ENCODE measurements at regions not wholly inside any gene's neighbourhood (a gene's known extent, or its start where the extent isn't known, plus 50 kb on each side); places are given as distances from the start of the nearest gene placed in this dataset.

DNA sequence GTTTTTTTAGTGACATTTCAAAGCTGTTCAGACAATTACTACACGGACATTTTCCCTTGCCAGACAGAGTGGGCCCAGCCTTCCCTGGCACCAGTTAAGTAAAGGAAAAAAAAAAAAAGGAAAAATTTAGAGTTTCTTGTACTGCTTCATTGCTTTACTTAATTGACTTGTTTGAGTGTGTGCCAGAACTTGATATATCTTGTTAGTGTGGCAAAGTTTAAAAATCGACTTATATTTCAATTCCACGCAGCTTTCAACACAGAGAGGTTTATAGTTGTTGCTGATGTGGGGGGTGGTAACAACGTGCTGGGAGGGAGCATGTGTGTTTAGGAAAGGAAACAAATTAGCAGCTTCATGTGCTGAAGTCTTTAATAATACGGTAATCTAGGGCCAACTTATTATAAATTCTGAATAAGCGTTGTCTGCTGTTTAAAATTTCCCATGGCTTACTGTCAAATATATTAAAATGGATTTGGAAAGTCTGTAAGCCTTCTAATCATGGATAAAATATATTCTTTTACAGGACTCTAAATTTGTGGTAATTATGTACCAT is 1104.6 kb downstream of the SORCS3 start:
- FAIRE-seq = no peak
- no TSS peak for BruUV-seq (replicated peaks)

DNA sequence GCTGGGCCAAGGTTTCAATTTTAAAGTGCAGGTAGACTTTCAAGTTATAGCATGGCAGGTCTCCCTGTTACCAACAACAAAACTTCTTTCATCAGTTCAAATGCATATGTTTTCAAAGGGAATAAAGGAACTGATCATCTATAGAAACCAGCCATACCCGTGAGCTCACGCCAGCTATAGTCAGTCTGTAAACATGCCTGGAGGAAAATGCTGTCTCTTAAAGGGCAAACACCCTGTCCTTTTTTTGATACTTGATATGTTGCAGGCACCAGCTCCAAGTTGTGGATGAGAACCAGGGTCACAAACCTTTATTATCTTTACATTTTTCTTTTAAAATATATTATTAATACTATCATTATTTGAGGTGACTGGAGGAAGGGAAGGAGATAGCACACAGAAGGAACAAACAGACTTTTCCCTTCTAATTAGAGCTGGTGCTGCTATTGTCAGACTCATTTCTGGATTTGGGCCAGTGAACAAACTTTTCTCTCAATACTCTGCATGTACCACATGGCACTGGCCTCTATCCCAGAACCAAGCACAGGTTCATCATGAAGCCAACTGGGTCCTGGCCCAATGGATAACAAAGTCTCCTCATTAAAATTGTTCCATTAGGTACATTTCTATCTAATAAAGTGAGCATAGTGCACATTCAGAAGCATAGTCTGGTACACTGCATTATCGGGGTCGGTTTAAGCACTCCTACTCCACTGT is 1102.4 kb downstream of the SORCS3 start:
- ChIA-PET CTCF (no interaction called here), POLR2A (no interaction called here)
- Histone ChIP-seq H3K27me3 (ENCODE audit: control insufficient read depth in 2 of 2, insufficient read depth in 2 of 2, low read length in 2 of 2) (no peaks in the 10 kb centered on the region), H3K9me1 (replicated peaks; ENCODE audit: control insufficient read depth, extremely low read depth, insufficient read depth, low read length) (no peaks in the 10 kb centered on the region), H3K27ac (ENCODE audit: insufficient read depth, low read depth, low read length) (no peak overlapping the region), H2AFZ (ENCODE audit: low read depth, low read length) (no peak overlapping the region), H3K4me3 (replicated peaks in 1 of 3; ENCODE audit: insufficient read depth in 1 of 3, low read depth in 1 of 3, low read length in 3 of 3) (no peak overlapping the region), H3K36me3 (ENCODE audit: control insufficient read depth in 2 of 2, extremely low read depth in 1 of 2, insufficient read depth in 2 of 2, low read length in 2 of 2) (no peaks in the 10 kb centered on the region), H3K4me1 (ENCODE audit: control insufficient read depth, extremely low read depth, insufficient read depth, low read length) (no peaks in the 10 kb centered on the region), H3K9ac (replicated peaks; ENCODE audit: extremely low read depth, insufficient read depth, low read length) (no peak overlapping the region), H3K79me2 (ENCODE audit: control insufficient read depth, insufficient read depth, low read length) (no peaks in the 10 kb centered on the region), H4K20me1 (replicated peaks; ENCODE audit: control insufficient read depth, extremely low read depth, insufficient read depth, low read length) (no peaks in the 10 kb centered on the region), H3K4me2 (ENCODE audit: insufficient read depth, low read length) (no peak overlapping the region), H3K9me3 (replicated peaks; ENCODE audit: control insufficient read depth, insufficient read depth, low read length) (no peaks in the 10 kb centered on the region)
- DNase-seq (ENCODE audit: low read depth, low spot score) (no peak), FAIRE-seq (no peak)
- no TSS peak for BruUV-seq (replicated peaks)
- dilution Hi-C loops (cut with MboI; ENCODE audit: extremely low pct_ligation_motif_present, low sequenced_read_pairs) (no loop called here), intact Hi-C loops (cut with micrococcal nuclease) (no loop called here)
- no peak for TF ChIP-seq EZH2 (IDR thresholded peaks at IDR 0.05; ENCODE audit: borderline replicate concordance, low read depth, low read length, severe bottlenecking)
- TF ChIP-seq POLR2A (IDR thresholded peaks at IDR 0.05; ENCODE audit: low read depth, low read length) = no peak
- TF ChIP-seq FOS (IDR thresholded peaks at IDR 0.05; ENCODE audit: borderline replicate concordance, insufficient read depth, low read length) = no peak
- TF ChIP-seq, protein P1, sequence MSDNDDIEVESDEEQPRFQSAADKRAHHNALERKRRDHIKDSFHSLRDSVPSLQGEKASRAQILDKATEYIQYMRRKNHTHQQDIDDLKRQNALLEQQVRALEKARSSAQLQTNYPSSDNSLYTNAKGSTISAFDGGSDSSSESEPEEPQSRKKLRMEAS (IDR thresholded peaks at IDR 0.05; ENCODE audit: insufficient read depth, insufficient read length) = no peak
- TF ChIP-seq POLR2AphosphoS5 (IDR thresholded peaks at IDR 0.05; ENCODE audit: insufficient read depth, low read depth, low read length) = no peak
- TF ChIP-seq MYC (IDR thresholded peaks at IDR 0.05; ENCODE audit: low read depth, low read length) = no peak
- TF ChIP-seq JUN (IDR thresholded peaks at IDR 0.05; ENCODE audit: borderline replicate concordance, insufficient read depth, insufficient read length, low read depth) = no peak
- no peak for TF ChIP-seq GATA2 (IDR thresholded peaks at IDR 0.05; ENCODE audit: insufficient read depth, insufficient read length, low read depth, low read length)
- TF ChIP-seq, protein P2, sequence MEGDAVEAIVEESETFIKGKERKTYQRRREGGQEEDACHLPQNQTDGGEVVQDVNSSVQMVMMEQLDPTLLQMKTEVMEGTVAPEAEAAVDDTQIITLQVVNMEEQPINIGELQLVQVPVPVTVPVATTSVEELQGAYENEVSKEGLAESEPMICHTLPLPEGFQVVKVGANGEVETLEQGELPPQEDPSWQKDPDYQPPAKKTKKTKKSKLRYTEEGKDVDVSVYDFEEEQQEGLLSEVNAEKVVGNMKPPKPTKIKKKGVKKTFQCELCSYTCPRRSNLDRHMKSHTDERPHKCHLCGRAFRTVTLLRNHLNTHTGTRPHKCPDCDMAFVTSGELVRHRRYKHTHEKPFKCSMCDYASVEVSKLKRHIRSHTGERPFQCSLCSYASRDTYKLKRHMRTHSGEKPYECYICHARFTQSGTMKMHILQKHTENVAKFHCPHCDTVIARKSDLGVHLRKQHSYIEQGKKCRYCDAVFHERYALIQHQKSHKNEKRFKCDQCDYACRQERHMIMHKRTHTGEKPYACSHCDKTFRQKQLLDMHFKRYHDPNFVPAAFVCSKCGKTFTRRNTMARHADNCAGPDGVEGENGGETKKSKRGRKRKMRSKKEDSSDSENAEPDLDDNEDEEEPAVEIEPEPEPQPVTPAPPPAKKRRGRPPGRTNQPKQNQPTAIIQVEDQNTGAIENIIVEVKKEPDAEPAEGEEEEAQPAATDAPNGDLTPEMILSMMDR (IDR thresholded peaks at IDR 0.05; ENCODE audit: extremely low read depth in 1 of 2, insufficient read depth in 1 of 2, low read depth in 1 of 2, low read length in 2 of 2) = no peak

More for the DNA sequence above, 1104.6 kb downstream of the SORCS3 start:
- CTCF ChIA-PET = no interaction called here
- H3K4me1 ChIP-seq (ENCODE audit: control insufficient read depth, extremely low read depth, insufficient read depth, low read length) = no peaks in the 10 kb centered on the region
- H3K9me1 ChIP-seq (replicated peaks; ENCODE audit: control insufficient read depth, extremely low read depth, insufficient read depth, low read length) = no peaks in the 10 kb centered on the region
- intact Hi-C loops (cut with micrococcal nuclease) = no loop called here
- no peak overlapping the region for H3K4me3 ChIP-seq (replicated peaks in 1 of 3; ENCODE audit: insufficient read depth in 1 of 3, low read depth in 1 of 3, low read length in 3 of 3)
- H3K79me2 ChIP-seq (ENCODE audit: control insufficient read depth, insufficient read depth, low read length) = no peaks in the 10 kb centered on the region
- no peaks in the 10 kb centered on the region for H3K27me3 ChIP-seq (ENCODE audit: control insufficient read depth in 2 of 2, insufficient read depth in 2 of 2, low read length in 2 of 2)
- H3K9ac ChIP-seq (replicated peaks; ENCODE audit: extremely low read depth, insufficient read depth, low read length) = no peak overlapping the region
- no peak overlapping the region for H3K27ac ChIP-seq (ENCODE audit: insufficient read depth, low read depth, low read length)
- no peaks in the 10 kb centered on the region for H3K36me3 ChIP-seq (ENCODE audit: control insufficient read depth in 2 of 2, extremely low read depth in 1 of 2, insufficient read depth in 2 of 2, low read length in 2 of 2)
- TF ChIP-seq POLR2A (IDR thresholded peaks at IDR 0.05; ENCODE audit: low read depth, low read length) = no peak
- no peak overlapping the region for H2AFZ ChIP-seq (ENCODE audit: low read depth, low read length)
- no peak overlapping the region for H3K4me2 ChIP-seq (ENCODE audit: insufficient read depth, low read length)
- no peaks in the 10 kb centered on the region for H3K9me3 ChIP-seq (replicated peaks; ENCODE audit: control insufficient read depth, insufficient read depth, low read length)
- DNase-seq (ENCODE audit: low read depth, low spot score) = no peak
- POLR2A ChIA-PET = no interaction called here
- dilution Hi-C loops (cut with MboI; ENCODE audit: extremely low pct_ligation_motif_present, low sequenced_read_pairs) = no loop called here
- H4K20me1 ChIP-seq (replicated peaks; ENCODE audit: control insufficient read depth, extremely low read depth, insufficient read depth, low read length) = no peaks in the 10 kb centered on the region

Measured in endothelial cell of umbilical vein (primary cell).